OCI-LY7 (cell line): ENCODE measurements at regions not wholly inside any gene's neighbourhood (a gene's known extent, or its start where the extent isn't known, plus 50 kb on each side); places are given as distances from the start of the nearest gene placed in this dataset.

ENCODE experiments used
- CTCF ChIP-seq: fragments of 200-600 bp; sonication (generic); conservative IDR thresholded peaks from 2 replicates; pipeline ENCODE4 v1.5.1; 2014; ENCODE audit warnings: mild to moderate bottlenecking, antibody characterized with exemption, low read length, moderate library complexity, mixed read lengths
- EZH2phosphoT487 ChIP-seq: fragments of 200-600 bp; sonication (generic); IDR thresholded peaks from 2 replicates; pipeline ENCODE4 v1.6.1; 2018; ENCODE audit warnings: low read depth, borderline replicate concordance, mild to moderate bottlenecking, mixed run types, antibody characterized with exemption, low read length, moderate library complexity, mixed read lengths

GRCh38 chr2:144285324-144285723 is 234.6 kb downstream of the ZEB2 start:
- TF ChIP-seq CTCF, result no peak
- TF ChIP-seq EZH2phosphoT487, result no peak
